ENCODE measurements at regions not wholly inside any gene's neighbourhood (a gene's known extent, or its start where the extent isn't known, plus 50 kb on each side); places are given as distances from the start of the nearest gene placed in this dataset.
"Not testable (repeated sequence)": the region's sequence is repeated elsewhere in the genome, so short reads cannot be mapped to it uniquely, and the experiment has no call there.

DNA sequence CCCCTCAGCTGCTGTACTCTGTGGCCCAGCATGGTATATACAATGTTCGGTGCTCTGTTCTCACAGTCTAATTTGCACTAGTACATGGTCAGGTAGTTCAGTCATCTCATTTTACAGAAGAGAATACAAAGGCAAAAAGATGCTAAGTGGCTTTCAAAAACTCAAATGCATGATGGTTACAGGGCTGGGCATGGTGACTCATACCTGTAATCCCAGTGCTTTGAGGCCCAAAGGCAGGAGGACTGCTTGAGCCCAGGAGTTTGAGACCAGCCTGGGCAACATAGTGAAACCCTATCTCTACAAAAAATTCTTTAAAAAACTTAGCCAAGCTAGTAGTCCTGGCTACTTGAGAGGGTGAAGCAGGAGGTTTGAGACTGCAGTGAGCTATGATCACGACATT, 210.5 kb upstream of the KIT start:
- TF ChIP-seq, protein P1, sequence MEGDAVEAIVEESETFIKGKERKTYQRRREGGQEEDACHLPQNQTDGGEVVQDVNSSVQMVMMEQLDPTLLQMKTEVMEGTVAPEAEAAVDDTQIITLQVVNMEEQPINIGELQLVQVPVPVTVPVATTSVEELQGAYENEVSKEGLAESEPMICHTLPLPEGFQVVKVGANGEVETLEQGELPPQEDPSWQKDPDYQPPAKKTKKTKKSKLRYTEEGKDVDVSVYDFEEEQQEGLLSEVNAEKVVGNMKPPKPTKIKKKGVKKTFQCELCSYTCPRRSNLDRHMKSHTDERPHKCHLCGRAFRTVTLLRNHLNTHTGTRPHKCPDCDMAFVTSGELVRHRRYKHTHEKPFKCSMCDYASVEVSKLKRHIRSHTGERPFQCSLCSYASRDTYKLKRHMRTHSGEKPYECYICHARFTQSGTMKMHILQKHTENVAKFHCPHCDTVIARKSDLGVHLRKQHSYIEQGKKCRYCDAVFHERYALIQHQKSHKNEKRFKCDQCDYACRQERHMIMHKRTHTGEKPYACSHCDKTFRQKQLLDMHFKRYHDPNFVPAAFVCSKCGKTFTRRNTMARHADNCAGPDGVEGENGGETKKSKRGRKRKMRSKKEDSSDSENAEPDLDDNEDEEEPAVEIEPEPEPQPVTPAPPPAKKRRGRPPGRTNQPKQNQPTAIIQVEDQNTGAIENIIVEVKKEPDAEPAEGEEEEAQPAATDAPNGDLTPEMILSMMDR (IDR thresholded peaks at IDR 0.05; ENCODE audit: low read length, missing control alignments): no peak
- H3K4me3 ChIP-seq (replicated peaks; ENCODE audit: low read depth, low read length): no peak overlapping the region
- no peak for DNase-seq (ENCODE audit: low read depth)

DNA sequence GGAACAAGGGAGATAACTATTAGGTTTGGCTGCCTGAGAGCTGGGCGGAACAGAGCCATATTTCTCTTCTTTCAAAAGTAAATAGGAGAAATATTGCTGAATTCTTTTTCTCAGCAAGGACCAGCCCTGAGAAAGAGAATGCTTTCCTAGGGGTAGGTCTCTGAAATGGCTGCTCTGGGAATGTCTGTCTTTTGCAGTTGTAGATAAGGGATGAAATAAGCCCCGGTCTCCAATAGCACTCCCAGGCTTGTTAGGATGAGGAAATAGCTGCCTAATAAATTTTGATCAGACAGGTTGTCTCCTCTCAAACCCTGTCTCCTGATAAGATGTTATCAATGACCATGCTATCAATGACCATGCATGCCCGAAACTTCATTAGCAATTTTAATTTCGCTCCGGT, 207.8 kb upstream of the KIT start:
- no peak for DNase-seq (ENCODE audit: low read depth)
- no peak overlapping the region for H3K4me3 ChIP-seq (replicated peaks; ENCODE audit: low read depth, low read length)
- TF ChIP-seq, protein P1 (IDR thresholded peaks at IDR 0.05; ENCODE audit: low read length, missing control alignments): no peak

DNA sequence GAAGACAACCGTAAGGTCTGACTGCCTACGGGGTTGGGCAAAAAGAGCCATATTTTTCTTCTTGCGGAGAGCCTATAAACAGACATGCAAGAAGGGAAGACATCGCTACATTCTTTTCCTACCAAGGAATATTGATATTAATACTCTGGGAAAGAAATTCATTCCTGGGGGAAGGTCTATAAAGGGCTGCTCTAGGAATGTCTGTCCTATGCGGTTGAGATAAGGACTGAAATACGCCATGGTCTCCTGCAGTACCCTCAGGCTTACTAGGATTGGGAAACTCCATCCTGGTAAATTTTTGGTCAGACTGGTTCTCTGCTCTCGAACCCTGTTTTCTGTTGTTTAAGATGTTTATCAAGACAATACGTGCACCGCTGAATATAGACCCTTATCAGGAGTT, 190.8 kb upstream of the KIT start:
- not testable (repeated sequence) for DNase-seq (ENCODE audit: low read depth)

DNA sequence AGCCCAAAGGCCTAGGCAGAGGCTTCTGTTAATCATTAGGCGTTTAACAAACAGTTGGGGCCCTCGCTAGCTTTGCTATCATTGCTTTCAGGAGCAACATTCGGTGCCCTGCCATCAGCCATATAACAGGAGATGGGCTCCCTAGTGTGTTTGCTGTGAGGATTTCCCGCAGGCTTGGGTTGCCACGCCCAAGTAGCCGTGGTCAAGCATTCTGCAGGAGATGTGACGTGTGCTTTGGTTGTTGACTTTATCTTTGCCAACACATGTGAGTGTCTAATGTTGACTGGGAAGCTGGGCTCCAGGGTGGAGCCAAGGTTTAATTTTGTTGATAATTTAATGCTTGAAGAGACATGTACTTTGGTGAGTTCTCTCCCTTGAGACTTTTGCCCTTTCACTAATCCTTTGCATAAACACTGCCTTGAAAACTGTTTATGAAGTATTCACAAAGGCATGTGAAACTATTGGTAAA, 184.6 kb upstream of the KIT start:
- DNase-seq (ENCODE audit: low read depth): no peak
- H3K4me3 ChIP-seq (replicated peaks; ENCODE audit: low read depth, low read length): no peak overlapping the region
- TF ChIP-seq, protein P1 (IDR thresholded peaks at IDR 0.05; ENCODE audit: low read length, missing control alignments): no peak

More for the DNA sequence above, 190.8 kb upstream of the KIT start:
- not testable (repeated sequence) for H3K4me3 ChIP-seq (replicated peaks; ENCODE audit: low read depth, low read length)

DNA sequence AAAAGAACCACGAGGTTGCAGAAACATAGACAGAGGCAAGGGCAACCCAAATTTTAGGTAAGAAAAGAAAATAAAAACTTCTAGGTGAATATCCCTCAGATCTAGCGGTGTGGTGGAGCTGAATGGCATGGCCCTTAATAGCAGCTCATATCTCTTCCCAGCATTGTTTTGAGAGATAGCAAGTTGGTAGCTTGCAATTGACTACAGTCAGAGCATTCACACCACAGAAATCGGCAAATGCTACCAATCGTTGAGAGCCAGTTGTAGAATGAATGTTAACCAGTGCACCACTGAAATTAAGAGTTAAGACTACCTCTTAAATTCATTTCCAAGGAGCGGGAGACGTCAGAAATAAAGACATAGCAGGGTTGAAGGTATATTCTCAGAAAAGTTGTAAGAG, 184.0 kb upstream of the KIT start:
- TF ChIP-seq, protein P1 (IDR thresholded peaks at IDR 0.05; ENCODE audit: low read length, missing control alignments): no peak
- no peak overlapping the region for H3K4me3 ChIP-seq (replicated peaks; ENCODE audit: low read depth, low read length)
- no peak for DNase-seq (ENCODE audit: low read depth)

DNA sequence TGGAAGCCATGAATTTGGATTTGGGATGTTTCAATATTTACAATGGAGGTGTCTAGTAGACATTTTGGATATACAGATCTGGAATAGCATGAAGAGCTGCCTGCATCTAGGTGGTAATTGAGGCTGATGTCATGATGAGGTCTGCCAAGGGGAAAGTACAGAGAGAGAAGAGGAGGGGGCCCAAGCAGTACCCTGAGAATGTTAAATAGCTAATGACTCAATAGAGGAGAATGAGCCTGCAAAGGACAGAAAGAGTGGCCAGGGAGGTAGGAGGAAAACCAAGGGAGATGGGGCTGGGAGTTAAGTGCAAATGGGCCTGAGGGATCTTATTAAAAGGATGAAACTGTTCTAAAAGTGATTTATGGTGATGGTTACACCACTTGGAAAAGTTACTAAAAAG, 182.2 kb upstream of the KIT start:
- no peak for DNase-seq (ENCODE audit: low read depth)
- TF ChIP-seq, protein P1 (IDR thresholded peaks at IDR 0.05; ENCODE audit: low read length, missing control alignments): no peak
- no peak overlapping the region for H3K4me3 ChIP-seq (replicated peaks; ENCODE audit: low read depth, low read length)

DNA sequence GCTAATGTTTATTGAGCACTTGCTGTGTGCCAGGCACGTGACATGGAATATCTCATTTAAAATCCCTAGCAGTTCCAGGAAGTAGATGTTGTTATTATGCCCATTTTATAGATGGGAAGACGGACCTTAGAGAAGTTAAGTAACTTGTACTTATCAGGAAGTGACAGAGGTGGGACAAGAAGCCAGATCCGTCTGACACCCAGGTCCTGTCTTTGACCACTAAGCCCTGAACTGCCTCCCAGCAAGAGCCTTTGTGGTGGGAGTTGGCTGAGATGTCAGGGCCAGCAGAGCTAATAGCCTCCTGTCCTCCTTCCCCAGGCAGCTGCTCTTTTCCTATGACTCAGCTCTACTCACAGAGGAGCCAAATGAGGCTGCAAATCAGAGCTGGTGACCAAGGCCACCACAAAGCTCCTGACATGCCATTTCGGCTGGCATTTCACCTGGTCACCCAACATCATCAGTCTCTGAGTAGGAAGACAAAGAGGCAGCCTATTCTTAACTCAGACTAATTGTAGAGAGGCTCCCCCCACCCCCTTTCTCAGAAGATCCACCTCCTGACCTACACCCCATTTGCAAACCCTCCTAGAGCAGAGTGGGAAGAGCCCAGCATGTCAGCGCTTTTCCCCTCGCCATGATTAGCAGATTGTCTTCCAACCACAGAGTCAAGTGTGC, 175.1 kb upstream of the KIT start:
- H3K4me3 ChIP-seq (replicated peaks; ENCODE audit: low read depth, low read length): no peak overlapping the region
- DNase-seq (ENCODE audit: low read depth): peak; percentile 4
- TF ChIP-seq, protein P1 (IDR thresholded peaks at IDR 0.05; ENCODE audit: low read length, missing control alignments): no peak

All from fibroblast of pulmonary artery (primary cell).